ENCODE measurements at regions not wholly inside any gene's neighbourhood (a gene's known extent, or its start where the extent isn't known, plus 50 kb on each side); places are given as distances from the start of the nearest gene placed in this dataset.
"Not testable (repeated sequence)": the region's sequence is repeated elsewhere in the genome, so short reads cannot be mapped to it uniquely, and the experiment has no call there.

GRCh38 chr3:63126530-63126929 is 151.6 kb upstream of the SYNPR start:
- H3K4me1 ChIP-seq = no peaks in the 10 kb centered on the region
- intact Hi-C loops (cut with DNase I) = no loop called here
- no peak overlapping the region for H3K4me3 ChIP-seq
- no peaks in the 10 kb centered on the region for H3K9me3 ChIP-seq
- 84 to 86% methylated on average over 2 of the region's 2 CpGs for whole genome bisulfite sequencing, 2 donors
- no peaks in the 10 kb centered on the region for H3K27me3 ChIP-seq
- H3K27ac ChIP-seq = no peak overlapping the region
- no peak for DNase-seq
- TF ChIP-seq POLR2AphosphoS5 (IDR thresholded peaks at IDR 0.05) (no peak), CTCF (IDR thresholded peaks at IDR 0.05) (no peak), POLR2A (IDR thresholded peaks at IDR 0.05) (no peak), EP300 (IDR thresholded peaks at IDR 0.05) (no peak)
- no peaks in the 10 kb centered on the region for H3K36me3 ChIP-seq

- Histone ChIP-seq H3K36me3 (no peaks in the 10 kb centered on the region), H3K4me3 (no peak overlapping the region), H3K27me3 (no peaks in the 10 kb centered on the region), H3K9me3 (no peaks in the 10 kb centered on the region), H3K4me1 (no peaks in the 10 kb centered on the region), H3K27ac (no peak overlapping the region)
- intact Hi-C loops (cut with DNase I) = no loop called here
- 80 to 84% methylated on average over 3 of the region's 3 CpGs for WGBS, 2 donors
- TF ChIP-seq POLR2AphosphoS5 (IDR thresholded peaks at IDR 0.05) = no peak
- TF ChIP-seq CTCF (IDR thresholded peaks at IDR 0.05) = no peak
- no peak for TF ChIP-seq EP300 (IDR thresholded peaks at IDR 0.05)
- TF ChIP-seq POLR2A (IDR thresholded peaks at IDR 0.05) = no peak
- DNase-seq = no peak
Observed at GRCh38 chr3:63128380-63128779, 149.7 kb upstream of the SYNPR start.

- Histone ChIP-seq H3K9me3 (no peaks in the 10 kb centered on the region), H3K27ac (no peak overlapping the region), H3K4me3 (no peak overlapping the region), H3K27me3 (no peaks in the 10 kb centered on the region), H3K36me3 (no peaks in the 10 kb centered on the region), H3K4me1 (no peaks in the 10 kb centered on the region)
- intact Hi-C loops (cut with DNase I) = no loop called here
- DNase-seq = no peak
- WGBS, 2 donors = 33 to 78% methylated on average over 3 of the region's 3 CpGs
- no peak for TF ChIP-seq POLR2A (IDR thresholded peaks at IDR 0.05)
- TF ChIP-seq EP300 (IDR thresholded peaks at IDR 0.05) = no peak
- TF ChIP-seq CTCF (IDR thresholded peaks at IDR 0.05) = no peak
- no peak for TF ChIP-seq POLR2AphosphoS5 (IDR thresholded peaks at IDR 0.05)
Observed at GRCh38 chr3:63130625-63131024, 147.5 kb upstream of the SYNPR start.

GRCh38 chr3:63132461-63133250 is 145.5 kb upstream of the SYNPR start:
- no peaks in the 10 kb centered on the region for H3K4me1 ChIP-seq
- H3K4me3 ChIP-seq = no peak overlapping the region
- TF ChIP-seq POLR2AphosphoS5 (IDR thresholded peaks at IDR 0.05) (no peak), CTCF (IDR thresholded peaks at IDR 0.05) (no peak), EP300 (IDR thresholded peaks at IDR 0.05) (no peak), POLR2A (IDR thresholded peaks at IDR 0.05) (no peak)
- 76 to 82% methylated on average over 6 of the region's 6 CpGs for WGBS, 2 donors
- DNase-seq = no peak
- no peak overlapping the region for H3K27ac ChIP-seq
- no peaks in the 10 kb centered on the region for H3K36me3 ChIP-seq
- intact Hi-C loops (cut with DNase I) = no loop called here
- H3K9me3 ChIP-seq = no peaks in the 10 kb centered on the region
- H3K27me3 ChIP-seq = no peaks in the 10 kb centered on the region

- DNase-seq = no peak
- intact Hi-C loops (cut with DNase I) = no loop called here
- Histone ChIP-seq H3K36me3 (no peaks in the 10 kb centered on the region), H3K4me3 (no peak overlapping the region), H3K4me1 (no peaks in the 10 kb centered on the region), H3K9me3 (no peaks in the 10 kb centered on the region), H3K27me3 (no peaks in the 10 kb centered on the region), H3K27ac (no peak overlapping the region)
- TF ChIP-seq POLR2A (IDR thresholded peaks at IDR 0.05) (no peak), CTCF (IDR thresholded peaks at IDR 0.05) (no peak), POLR2AphosphoS5 (IDR thresholded peaks at IDR 0.05) (no peak), EP300 (IDR thresholded peaks at IDR 0.05) (no peak)
Observed at GRCh38 chr3:63135367-63135766, 142.7 kb upstream of the SYNPR start.

- 73 to 91% methylated on average over 22 to 23 of the region's 26 CpGs for WGBS, 2 donors
- intact Hi-C loops (cut with DNase I); H3K36me3 ChIP-seq; H3K9me3 ChIP-seq; H3K27me3 ChIP-seq; H3K27ac ChIP-seq; H3K4me3 ChIP-seq; DNase-seq; H3K4me1 ChIP-seq: not testable (repeated sequence)
Observed at GRCh38 chr3:63136249-63136648, 141.9 kb upstream of the SYNPR start.

All from sigmoid colon (tissue), 6 donors.